ENCODE measurements at regions not wholly inside any gene's neighbourhood (a gene's known extent, or its start where the extent isn't known, plus 50 kb on each side); places are given as distances from the start of the nearest gene placed in this dataset.

- H3K27me3 ChIP-seq: no peaks in the 10 kb centered on the region
- DNase-seq: no peak
- intact Hi-C loops (cut with DNase I; ENCODE audit: low total_unique reads): no loop called here
- H3K36me3 ChIP-seq: no peaks in the 10 kb centered on the region
- H3K4me3 ChIP-seq: no peak overlapping the region
- H3K27ac ChIP-seq: no peak overlapping the region
- H3K4me1 ChIP-seq: no peaks in the 10 kb centered on the region
- no peaks in the 10 kb centered on the region for H3K9me3 ChIP-seq
- no peak for TF ChIP-seq CTCF (IDR thresholded peaks at IDR 0.05)
- no peak for TF ChIP-seq POLR2A (IDR thresholded peaks at IDR 0.05)
These were observed 63.6 kb upstream of the PAX6 start for GRCh38 chr11:31874631-31875191.

GRCh38 chr11:31873124-31873523 lies 62.0 kb upstream of the PAX6 start:
- H3K27ac ChIP-seq: no peak overlapping the region
- H3K9me3 ChIP-seq: no peaks in the 10 kb centered on the region
- DNase-seq: no peak
- H3K4me1 ChIP-seq: no peaks in the 10 kb centered on the region
- no peaks in the 10 kb centered on the region for H3K27me3 ChIP-seq
- no peak overlapping the region for H3K4me3 ChIP-seq
- intact Hi-C loops (cut with DNase I; ENCODE audit: low total_unique reads): no loop called here
- TF ChIP-seq CTCF (IDR thresholded peaks at IDR 0.05): no peak
- TF ChIP-seq POLR2A (IDR thresholded peaks at IDR 0.05): no peak
- H3K36me3 ChIP-seq: no peaks in the 10 kb centered on the region

GRCh38 chr11:31872076-31872443 lies 60.9 kb upstream of the PAX6 start:
- Histone ChIP-seq H3K36me3 (no peaks in the 10 kb centered on the region), H3K4me3 (no peak overlapping the region), H3K27ac (no peak overlapping the region), H3K27me3 (no peaks in the 10 kb centered on the region), H3K9me3 (no peaks in the 10 kb centered on the region), H3K4me1 (no peaks in the 10 kb centered on the region)
- DNase-seq: no peak
- intact Hi-C loops (cut with DNase I; ENCODE audit: low total_unique reads): no loop called here
- no peak for TF ChIP-seq POLR2A (IDR thresholded peaks at IDR 0.05)
- TF ChIP-seq CTCF (IDR thresholded peaks at IDR 0.05): no peak

GRCh38 chr11:31871310-31872075 lies 60.4 kb upstream of the PAX6 start:
- H3K4me1 ChIP-seq: no peaks in the 10 kb centered on the region
- H3K36me3 ChIP-seq: no peaks in the 10 kb centered on the region
- no peak overlapping the region for H3K4me3 ChIP-seq
- intact Hi-C loops (cut with DNase I; ENCODE audit: low total_unique reads): no loop called here
- H3K27ac ChIP-seq: no peak overlapping the region
- H3K27me3 ChIP-seq: no peaks in the 10 kb centered on the region
- no peaks in the 10 kb centered on the region for H3K9me3 ChIP-seq
- TF ChIP-seq POLR2A (IDR thresholded peaks at IDR 0.05) (no peak), CTCF (IDR thresholded peaks at IDR 0.05) (no peak)
- no peak for DNase-seq

GRCh38 chr11:31870609-31871309 lies 59.6 kb upstream of the PAX6 start:
- H3K9me3 ChIP-seq: no peaks in the 10 kb centered on the region
- H3K4me1 ChIP-seq: no peaks in the 10 kb centered on the region

More at GRCh38 chr11:31870609-31871309, 59.6 kb upstream of the PAX6 start:
- no peak for DNase-seq
- no peaks in the 10 kb centered on the region for H3K36me3 ChIP-seq
- no peak overlapping the region for H3K27ac ChIP-seq
- intact Hi-C loops (cut with DNase I; ENCODE audit: low total_unique reads): no loop called here
- TF ChIP-seq CTCF (IDR thresholded peaks at IDR 0.05): peak in 3 of 4 experiments; percentile 7 to 27 (median 25)
- no peak for TF ChIP-seq POLR2A (IDR thresholded peaks at IDR 0.05)
- H3K4me3 ChIP-seq: no peak overlapping the region
- H3K27me3 ChIP-seq: no peaks in the 10 kb centered on the region
